HEK293 (cell line): ENCODE measurements at regions not wholly inside any gene's neighbourhood (a gene's known extent, or its start where the extent isn't known, plus 50 kb on each side); places are given as distances from the start of the nearest gene placed in this dataset.
A peak's percentile ranks its signal among the peaks of the same experiment; 100 is the strongest.

ENCODE experiments used
- CTCF ChIA-PET: fragments of 350-600 bp; formaldehyde crosslinking; extraction: SDS; loops from one replicate; lab custom pipeline; 2021; ENCODE audit warnings: antibody characterized with exemption; lab: Yijun Ruan, JAX
- POLR2A ChIA-PET: fragments of 300-600 bp; formaldehyde crosslinking; extraction: SDS; loops from one replicate; lab custom pipeline; 2020; ENCODE audit warnings: antibody characterized with exemption, inconsistent platforms; lab: Yijun Ruan, JAX
- H3K27ac ChIP-seq: fragments of 200-500 bp; sonication (Bioruptor generic); 2 replicates; pipeline ENCODE4 v1.5.1; 2014; ENCODE audit warnings: low read depth, low read length, control low read depth, inconsistent platforms; ENCODE audit errors: extremely low read depth
- H3K36me3 ChIP-seq, 2 experiments: fragments of 200-500 bp in 1 of 2; sonication (Bioruptor generic) in 1 of 2; 1 replicate in 1 of 2; 2 replicates in 1 of 2; pipeline ENCODE4 v1.5.1; 2014 to 2017; ENCODE audit warnings: inconsistent platforms in 2 of 2, low read length in 2 of 2; ENCODE audit not compliant: control insufficient read depth in 2 of 2, insufficient read depth in 1 of 2
- H3K4me1 ChIP-seq: fragments of 200-500 bp; sonication (Bioruptor generic); 2 replicates; pipeline ENCODE4 v1.5.1; 2014; ENCODE audit warnings: mild to moderate bottlenecking, low read length, inconsistent platforms; ENCODE audit not compliant: control insufficient read depth, insufficient read depth
- H3K4me3 ChIP-seq: 2 replicates; pipeline ENCODE4 v1.5.1; 2011; ENCODE audit warnings: low read depth, mild to moderate bottlenecking, control low read depth, low read length, moderate library complexity
- H3K9me3 ChIP-seq: fragments of 200-500 bp; sonication (Bioruptor generic); 2 replicates; pipeline ENCODE4 v1.5.1; 2014; ENCODE audit warnings: low read depth, low read length, inconsistent platforms; ENCODE audit not compliant: control insufficient read depth, insufficient read depth
- CTCF ChIP-seq: fragments of 450-650 bp; formaldehyde crosslinking; IDR thresholded peaks from 2 replicates; pipeline ENCODE4 v1.5.1; 2016; ENCODE audit warnings: missing biosample characterization, missing genetic modification characterization
- PATZ1 ChIP-seq: fragments of 450-650 bp; formaldehyde crosslinking; IDR thresholded peaks from 2 replicates; pipeline ENCODE4 v1.5.1; 2016; ENCODE audit warnings: missing biosample characterization, missing genetic modification characterization
- PBX3 ChIP-seq: sonication (generic); formaldehyde crosslinking; IDR thresholded peaks from 2 replicates; pipeline ENCODE4 v1.8.1; 2022; ENCODE audit warnings: mild to moderate bottlenecking, moderate library complexity, missing genetic modification reagents
- ZBTB17 ChIP-seq: fragments of 450-650 bp; formaldehyde crosslinking; IDR thresholded peaks from 2 replicates; pipeline ENCODE4 v1.5.1; 2016; ENCODE audit warnings: missing biosample characterization, missing genetic modification characterization
- ZNF221 ChIP-seq: fragments of 450-650 bp; formaldehyde crosslinking; IDR thresholded peaks from 2 replicates; pipeline ENCODE4 v1.5.1; 2017; ENCODE audit warnings: missing biosample characterization, missing genetic modification characterization, borderline replicate concordance
- ZNF335 ChIP-seq: fragments of 450-650 bp; formaldehyde crosslinking; conservative IDR thresholded peaks from 2 replicates; pipeline ENCODE4 v1.5.1; 2016; ENCODE audit warnings: missing biosample characterization, missing genetic modification characterization
- ZNF341 ChIP-seq: fragments of 450-650 bp; formaldehyde crosslinking; IDR thresholded peaks from 2 replicates; pipeline ENCODE4; 2016; ENCODE audit warnings: low read depth, missing biosample characterization, missing genetic modification characterization
- ZNF391 ChIP-seq: fragments of 450-650 bp; formaldehyde crosslinking; IDR thresholded peaks from 2 replicates; pipeline ENCODE4 v1.5.1; 2016; ENCODE audit warnings: low read depth, missing biosample characterization, missing genetic modification characterization, borderline replicate concordance
- ZNF416 ChIP-seq: fragments of 450-650 bp; formaldehyde crosslinking; IDR thresholded peaks from 2 replicates; pipeline ENCODE4 v1.5.1; 2016; ENCODE audit warnings: missing biosample characterization, missing genetic modification characterization
- ZNF449 ChIP-seq: fragments of 450-650 bp; formaldehyde crosslinking; IDR thresholded peaks from 2 replicates; pipeline ENCODE4 v1.5.1; 2017; ENCODE audit warnings: missing biosample characterization, mild to moderate bottlenecking, missing genetic modification characterization, moderate library complexity
- ZNF561 ChIP-seq: fragments of 450-650 bp; IDR thresholded peaks from 2 replicates; pipeline ENCODE4 v1.5.1; 2018; ENCODE audit warnings: missing biosample characterization, missing genetic modification characterization, borderline replicate concordance
- ZNF654 ChIP-seq: fragments of 450-650 bp; formaldehyde crosslinking; IDR thresholded peaks from 2 replicates; pipeline ENCODE4 v1.5.1; 2016; ENCODE audit warnings: low read depth, missing biosample characterization, missing genetic modification characterization
- ZNF658 ChIP-seq: fragments of 450-650 bp; formaldehyde crosslinking; IDR thresholded peaks from 2 replicates; pipeline ENCODE4; 2016; ENCODE audit warnings: missing biosample characterization, missing genetic modification characterization
- ZNF660 ChIP-seq: fragments of 450-650 bp; IDR thresholded peaks from 2 replicates; pipeline ENCODE4 v1.5.1; 2018; ENCODE audit warnings: missing biosample characterization, mild to moderate bottlenecking, missing genetic modification characterization
- ZNF707 ChIP-seq: fragments of 450-650 bp; formaldehyde crosslinking; IDR thresholded peaks from 2 replicates; pipeline ENCODE4 v1.5.1; 2016; ENCODE audit warnings: missing biosample characterization, missing genetic modification characterization
- ZNF747 ChIP-seq: fragments of 450-650 bp; formaldehyde crosslinking; IDR thresholded peaks from 2 replicates; pipeline ENCODE4 v1.5.1; 2016; ENCODE audit warnings: missing biosample characterization, missing genetic modification characterization
- ZNF791 ChIP-seq: fragments of 450-650 bp; formaldehyde crosslinking; IDR thresholded peaks from 2 replicates; pipeline ENCODE4 v1.5.1; 2016; ENCODE audit warnings: missing biosample characterization, missing genetic modification characterization
- ZSCAN5A ChIP-seq: fragments of 450-650 bp; formaldehyde crosslinking; IDR thresholded peaks from 2 replicates; pipeline ENCODE4 v1.5.1; 2016; ENCODE audit warnings: missing biosample characterization, missing genetic modification characterization

- ChIA-PET CTCF (interaction anchor here (0.6 to 7.3 kb wide), 32 partner anchors 9 to 800 kb away, joined by 3 to 98 read pairs (median 4); no protein-coding TSS in a partner anchor), POLR2A (no interaction called here)
- Histone ChIP-seq H3K36me3 (no peaks in the 10 kb centered on the region), H3K9me3 (no peaks in the 10 kb centered on the region), H3K4me3 (no peak overlapping the region), H3K27ac (no peak overlapping the region), H3K4me1 (no peaks in the 10 kb centered on the region)
- TF ChIP-seq ZNF707 (tag by site-specific recombination): no peak
- no peak for TF ChIP-seq ZNF391 (tag by site-specific recombination)
- TF ChIP-seq ZNF660 (tag by site-specific recombination): peak; percentile 56; the same call in 1 of the 2 replicates
- TF ChIP-seq ZNF658: no peak
- no peak for TF ChIP-seq ZNF341 (tag by site-specific recombination)
- no peak for TF ChIP-seq ZSCAN5A
- no peak for TF ChIP-seq PATZ1 (tag by site-specific recombination)
- no peak for TF ChIP-seq ZNF221
- no peak for TF ChIP-seq ZNF416 (tag by site-specific recombination)
- peak; percentile 76 for TF ChIP-seq ZNF654 (tag by site-specific recombination)
- no peak for TF ChIP-seq ZNF561 (tag by site-specific recombination)
- TF ChIP-seq ZNF791 (tag by site-specific recombination): no peak
- no peak for TF ChIP-seq ZNF449
- no peak for TF ChIP-seq ZBTB17 (tag by site-specific recombination)
- no peak for TF ChIP-seq PBX3 (CRISPR knock-in tag)
- TF ChIP-seq ZNF747 (tag by site-specific recombination): no peak
- TF ChIP-seq ZNF335 (tag by site-specific recombination): no peak
- peak; percentile 41; the same call in 1 of the 2 replicates for TF ChIP-seq CTCF (tag by site-specific recombination)
- TF ChIP-seq, all 188 proteins: peak for 3
Measured at GRCh38 chr18:54444319-54444914, 86.7 kb downstream of the C18orf54 start.
